HG02763 (cell line): ENCODE measurements at regions not wholly inside any gene's neighbourhood (a gene's known extent, or its start where the extent isn't known, plus 50 kb on each side); places are given as distances from the start of the nearest gene placed in this dataset.
"Not testable (repeated sequence)": the region's sequence is repeated elsewhere in the genome, so short reads cannot be mapped to it uniquely, and the experiment has no call there.

ENCODE experiments used
- ATAC-seq: cut with Tn5 transposase; IDR thresholded peaks from one replicate; pipeline ENCODE4 v1.9.1; 2021; ENCODE audit warnings: mild to moderate bottlenecking, moderate library complexity; ENCODE audit not compliant: unreplicated experiment

DNA sequence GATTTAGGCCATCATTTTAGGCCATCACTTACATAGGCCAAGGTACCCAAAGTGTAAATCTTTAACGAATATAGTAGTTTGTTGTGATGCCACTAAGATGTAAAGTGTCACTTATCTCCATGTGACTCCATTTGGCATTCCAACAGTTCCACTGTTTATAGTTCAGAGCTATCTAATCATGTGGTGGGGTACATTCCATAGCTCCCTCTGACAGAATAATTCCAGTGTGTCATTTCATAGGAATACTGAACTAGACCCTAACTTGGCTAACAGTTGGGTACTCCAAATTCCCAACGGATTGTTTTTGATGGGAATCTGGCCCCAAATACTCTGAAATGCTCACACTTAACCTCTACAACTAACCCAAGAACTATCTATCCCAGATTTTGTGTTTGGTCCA is 76.7 kb upstream of the FST start:
- no peak for ATAC-seq

- no peak for ATAC-seq
These were observed 75.0 kb upstream of the FST start for GRCh38 chr5:53405396-53405795.

DNA sequence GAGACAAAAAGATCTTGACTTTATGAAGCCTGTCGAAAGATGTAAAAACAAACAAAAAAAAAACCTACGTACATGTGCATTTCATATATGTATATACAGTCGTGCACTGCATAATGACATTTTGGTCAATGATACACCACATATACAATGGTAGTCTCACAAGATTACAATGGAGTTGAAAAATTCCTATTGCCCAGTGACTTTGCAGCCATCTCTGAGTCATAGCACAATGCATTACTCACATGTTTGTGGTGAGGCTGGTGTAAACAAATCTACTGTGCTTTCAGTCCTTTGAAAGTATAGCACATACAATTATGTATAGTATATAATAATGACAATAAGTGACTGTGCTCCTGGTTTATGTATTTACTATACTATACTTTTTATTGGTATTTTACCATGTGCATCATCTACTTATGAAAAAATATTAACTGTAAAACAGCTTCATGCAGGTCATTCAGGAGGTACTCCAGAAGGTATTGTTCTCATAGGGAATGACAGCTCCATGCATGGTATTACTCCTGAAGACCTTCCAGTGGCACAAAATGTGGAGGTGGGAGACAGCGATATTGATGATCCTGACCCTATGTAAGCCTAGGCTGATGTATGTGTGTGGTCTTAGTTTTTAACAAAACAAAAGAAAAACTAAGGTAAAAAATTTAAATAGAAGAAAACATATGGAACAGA is 73.7 kb upstream of the FST start:
- ATAC-seq, result no peak

- no peak for ATAC-seq
These were observed 73.1 kb upstream of the FST start for GRCh38 chr5:53407373-53407772.

- ATAC-seq, result no peak
These were observed 69.0 kb upstream of the FST start for GRCh38 chr5:53411388-53411787.

DNA sequence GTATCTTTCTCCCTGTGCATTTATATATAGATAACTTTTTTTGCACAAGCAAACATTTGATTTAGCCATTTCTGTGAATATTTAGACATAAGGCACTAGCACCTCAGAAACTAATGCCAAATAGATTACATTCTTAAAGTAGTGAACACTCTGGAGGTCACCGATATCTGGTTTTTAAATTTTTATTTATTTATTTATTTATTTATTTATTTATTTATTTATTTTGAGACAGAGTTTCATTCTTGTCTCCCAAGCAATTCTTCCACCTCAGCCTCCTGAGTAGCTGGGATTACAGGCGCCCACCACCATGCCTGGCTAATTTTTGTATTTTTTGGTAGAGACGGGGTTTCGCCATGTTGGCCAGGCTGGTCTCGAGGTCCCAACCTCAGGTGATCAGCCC is 67.9 kb upstream of the FST start:
- not testable (repeated sequence) for ATAC-seq

- no peak for ATAC-seq
These were observed 64.2 kb upstream of the FST start for GRCh38 chr5:53416144-53416738.

DNA sequence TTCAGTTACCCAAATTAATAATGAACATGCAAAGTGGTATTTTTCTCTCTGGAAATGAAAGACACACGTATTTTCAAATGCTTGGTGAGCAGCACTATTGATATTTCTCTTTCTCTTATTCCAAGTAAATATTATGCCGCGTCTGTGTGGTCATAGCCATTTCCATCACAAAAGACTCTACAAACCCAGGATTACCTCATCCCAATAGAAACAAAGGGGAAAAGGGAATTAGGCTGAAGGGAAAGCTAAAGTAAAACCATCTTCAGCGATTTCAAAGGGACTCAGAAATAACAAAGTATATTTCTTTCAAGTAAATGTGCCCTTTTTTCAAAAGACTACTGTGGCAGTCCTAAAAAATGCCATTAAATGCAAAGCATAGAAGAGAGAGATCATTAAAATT is 62.0 kb upstream of the FST start:
- no peak for ATAC-seq

GRCh38 chr5:53418826-53419658 is 61.4 kb upstream of the FST start:
- ATAC-seq, result no peak

- ATAC-seq, result no peak
These were observed 57.9 kb upstream of the FST start for GRCh38 chr5:53422539-53422938.

GRCh38 chr5:53423724-53424123 is 56.7 kb upstream of the FST start:
- ATAC-seq, result no peak

- ATAC-seq, result no peak
These were observed 55.5 kb upstream of the FST start for GRCh38 chr5:53424686-53425615.

GRCh38 chr5:53425687-53426511 is 54.5 kb upstream of the FST start:
- no peak for ATAC-seq

DNA sequence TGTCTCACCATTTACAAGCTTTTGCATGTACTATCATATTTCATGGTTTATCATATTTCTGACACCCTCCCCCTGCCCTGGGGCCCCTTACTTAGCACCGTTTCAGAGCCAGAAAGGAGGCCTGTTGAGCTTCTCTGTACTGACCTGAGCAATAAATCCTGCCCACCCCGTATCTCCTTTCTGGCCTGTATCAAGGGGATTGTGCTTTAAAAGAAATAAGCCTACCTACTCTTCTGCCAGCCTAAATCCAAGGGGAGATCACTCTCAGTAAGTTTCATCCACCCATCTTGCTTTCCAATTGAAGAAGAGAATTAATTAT is 54.0 kb upstream of the FST start:
- ATAC-seq, result no peak

DNA sequence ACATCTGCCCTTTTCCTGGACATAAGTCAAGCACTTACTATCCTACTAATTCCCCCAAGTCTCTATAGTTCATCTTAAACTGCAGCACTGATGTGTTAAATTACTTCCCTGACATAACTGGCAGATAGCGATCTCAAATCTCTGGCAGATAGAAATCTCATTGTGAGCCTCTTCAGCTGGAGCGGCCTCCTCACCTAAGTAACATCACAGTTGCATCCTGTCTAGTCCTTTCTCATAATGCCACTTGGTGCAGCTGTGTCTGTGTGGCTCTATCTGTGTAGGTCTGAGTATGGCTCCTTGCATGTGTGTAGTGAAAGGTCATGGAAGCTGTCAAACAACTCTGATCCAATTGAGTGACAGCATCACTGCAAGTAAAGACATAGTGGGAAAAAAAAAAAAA is 53.6 kb upstream of the FST start:
- no peak for ATAC-seq

GRCh38 chr5:53427965-53428364 is 52.5 kb upstream of the FST start:
- ATAC-seq, result no peak

DNA sequence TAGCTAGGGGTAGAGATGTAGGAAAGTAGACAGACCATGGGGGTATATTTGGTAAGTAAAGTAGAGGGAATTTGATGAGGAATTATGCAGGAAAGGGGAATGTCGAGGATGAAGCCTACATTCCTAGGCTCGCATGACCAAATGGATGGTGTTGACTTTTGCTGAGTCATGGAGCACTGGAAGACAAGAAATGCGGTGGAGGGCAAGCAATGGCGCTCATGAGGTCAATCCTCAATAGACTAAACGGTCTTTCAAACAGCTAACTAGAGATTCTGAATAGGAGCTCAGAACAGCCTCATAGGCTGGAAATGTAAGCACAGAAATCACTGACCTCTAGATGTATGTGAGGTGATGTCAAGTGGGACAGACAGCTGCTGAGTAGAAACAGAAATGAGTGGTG is 50.7 kb upstream of the FST start:
- no peak for ATAC-seq

DNA sequence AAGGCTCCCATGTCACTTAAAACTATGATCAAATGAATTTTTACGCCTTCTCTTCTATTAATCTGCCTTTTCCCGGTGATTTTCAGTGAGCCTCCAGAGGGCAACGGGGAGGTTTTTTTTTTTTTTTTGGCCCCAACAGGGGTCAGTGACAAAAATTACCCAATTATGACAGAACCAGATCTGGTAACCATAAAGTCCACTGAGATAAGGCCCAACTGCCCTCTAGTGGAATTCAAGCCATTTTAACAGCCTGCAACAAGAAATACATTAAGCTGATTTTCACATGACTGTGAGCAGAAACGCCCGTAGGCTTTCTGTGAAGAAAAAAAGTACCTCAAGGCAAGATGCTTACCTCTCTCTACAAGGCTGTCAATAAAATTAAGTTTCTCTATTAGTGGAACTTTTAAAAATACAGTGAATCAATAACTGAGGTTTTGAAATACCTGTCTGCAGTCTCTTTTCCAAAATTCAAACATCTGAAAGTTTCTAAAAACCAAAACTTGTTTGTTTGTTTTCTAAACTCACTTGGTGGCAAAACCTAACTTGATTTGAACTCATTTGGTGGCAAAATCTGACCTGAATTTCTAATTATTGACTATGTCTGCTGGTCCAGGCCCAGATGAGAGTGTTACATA is 49.7 kb upstream of the FST start:
- no peak for ATAC-seq
